Progenitor cell of endocrine pancreas (in vitro differentiated cells): ENCODE measurements at regions not wholly inside any gene's neighbourhood (a gene's known extent, or its start where the extent isn't known, plus 50 kb on each side); places are given as distances from the start of the nearest gene placed in this dataset.

ENCODE experiments used
- DNase-seq: peaks from one replicate; pipeline ENCODE4 v3.0.0; 2021; ENCODE audit warnings: low spot score; ENCODE audit not compliant: unreplicated experiment
- H3K27ac Mint-ChIP-seq: 2 replicates; pipeline ENCODE4 v1.8.0; 2021; ENCODE audit warnings: mild to moderate bottlenecking, moderate library complexity, mixed read lengths
- H3K27me3 Mint-ChIP-seq: 2 replicates; pipeline ENCODE4 v1.8.0; 2021; ENCODE audit warnings: mixed read lengths
- H3K36me3 Mint-ChIP-seq: 2 replicates; pipeline ENCODE4 v1.8.0; 2022; ENCODE audit warnings: mixed read lengths; ENCODE audit not compliant: insufficient read depth
- H3K4me1 Mint-ChIP-seq: 2 replicates; pipeline ENCODE4 v1.8.0; 2021; ENCODE audit warnings: low read depth, mixed read lengths
- H3K4me3 Mint-ChIP-seq: 2 replicates; pipeline ENCODE4 v1.8.0; 2021; ENCODE audit warnings: low read depth, mild to moderate bottlenecking, moderate library complexity, mixed read lengths
- H3K9me3 Mint-ChIP-seq: 2 replicates; pipeline ENCODE4 v1.8.0; 2021; ENCODE audit warnings: low read depth, mixed read lengths
- TF ChIP-seq, protein P1 (sequence below): fragments of 200-600 bp; sonication (generic); IDR thresholded peaks from one replicate; pipeline ENCODE4 v1.5.0; 2021; ENCODE audit warnings: antibody characterized with exemption, mild to moderate bottlenecking; ENCODE audit not compliant: unreplicated experiment

GRCh38 chr1:87941337-87941946 lies 612.8 kb downstream of the LMO4 start:
- no peaks in the 10 kb centered on the region for H3K4me1 Mint-ChIP-seq

GRCh38 chr1:87942165-87942564 lies 613.5 kb downstream of the LMO4 start:
- Mint-ChIP-seq H3K36me3 (no peaks in the 10 kb centered on the region), H3K4me1 (no peaks in the 10 kb centered on the region), H3K27ac (no peak overlapping the region), H3K9me3 (no peaks in the 10 kb centered on the region), H3K4me3 (no peak overlapping the region), H3K27me3 (peaks cover 2% of the 10 kb centered on the region)
- TF ChIP-seq, protein P1, sequence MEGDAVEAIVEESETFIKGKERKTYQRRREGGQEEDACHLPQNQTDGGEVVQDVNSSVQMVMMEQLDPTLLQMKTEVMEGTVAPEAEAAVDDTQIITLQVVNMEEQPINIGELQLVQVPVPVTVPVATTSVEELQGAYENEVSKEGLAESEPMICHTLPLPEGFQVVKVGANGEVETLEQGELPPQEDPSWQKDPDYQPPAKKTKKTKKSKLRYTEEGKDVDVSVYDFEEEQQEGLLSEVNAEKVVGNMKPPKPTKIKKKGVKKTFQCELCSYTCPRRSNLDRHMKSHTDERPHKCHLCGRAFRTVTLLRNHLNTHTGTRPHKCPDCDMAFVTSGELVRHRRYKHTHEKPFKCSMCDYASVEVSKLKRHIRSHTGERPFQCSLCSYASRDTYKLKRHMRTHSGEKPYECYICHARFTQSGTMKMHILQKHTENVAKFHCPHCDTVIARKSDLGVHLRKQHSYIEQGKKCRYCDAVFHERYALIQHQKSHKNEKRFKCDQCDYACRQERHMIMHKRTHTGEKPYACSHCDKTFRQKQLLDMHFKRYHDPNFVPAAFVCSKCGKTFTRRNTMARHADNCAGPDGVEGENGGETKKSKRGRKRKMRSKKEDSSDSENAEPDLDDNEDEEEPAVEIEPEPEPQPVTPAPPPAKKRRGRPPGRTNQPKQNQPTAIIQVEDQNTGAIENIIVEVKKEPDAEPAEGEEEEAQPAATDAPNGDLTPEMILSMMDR: no peak
- no peak for DNase-seq

More at GRCh38 chr1:87941337-87941946, 612.8 kb downstream of the LMO4 start:
- Mint-ChIP-seq H3K9me3 (no peaks in the 10 kb centered on the region), H3K36me3 (no peaks in the 10 kb centered on the region), H3K4me3 (no peak overlapping the region), H3K27ac (no peak overlapping the region), H3K27me3 (peaks cover 4% of the 10 kb centered on the region)
- DNase-seq: no peak
- TF ChIP-seq, protein P1: no peak

DNA sequence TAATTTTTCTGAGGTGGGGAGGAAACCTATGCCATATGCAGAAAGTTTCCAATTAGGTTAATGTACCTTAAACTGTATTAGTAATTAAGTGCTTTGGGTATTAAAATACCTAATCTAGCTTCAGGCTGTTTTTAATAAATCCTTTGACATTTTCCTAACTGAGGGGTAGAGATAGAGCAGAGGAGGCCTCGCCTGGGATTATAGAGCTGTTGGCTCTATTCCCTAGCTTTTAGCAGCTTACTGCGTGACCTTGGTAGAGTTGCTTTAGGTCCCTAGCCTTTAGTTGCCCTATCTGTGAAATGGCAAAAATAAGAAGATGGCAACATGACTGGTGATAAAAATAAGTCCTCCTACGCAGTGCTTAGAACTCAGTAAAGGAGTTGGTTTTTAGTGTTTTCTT lies 621.0 kb downstream of the LMO4 start:
- TF ChIP-seq, protein P1: no peak
- Mint-ChIP-seq H3K27me3 (peaks cover 11% of the 10 kb centered on the region), H3K4me3 (no peak overlapping the region), H3K27ac (no peak overlapping the region), H3K9me3 (no peaks in the 10 kb centered on the region), H3K4me1 (no peaks in the 10 kb centered on the region), H3K36me3 (no peaks in the 10 kb centered on the region)
- DNase-seq: no peak

DNA sequence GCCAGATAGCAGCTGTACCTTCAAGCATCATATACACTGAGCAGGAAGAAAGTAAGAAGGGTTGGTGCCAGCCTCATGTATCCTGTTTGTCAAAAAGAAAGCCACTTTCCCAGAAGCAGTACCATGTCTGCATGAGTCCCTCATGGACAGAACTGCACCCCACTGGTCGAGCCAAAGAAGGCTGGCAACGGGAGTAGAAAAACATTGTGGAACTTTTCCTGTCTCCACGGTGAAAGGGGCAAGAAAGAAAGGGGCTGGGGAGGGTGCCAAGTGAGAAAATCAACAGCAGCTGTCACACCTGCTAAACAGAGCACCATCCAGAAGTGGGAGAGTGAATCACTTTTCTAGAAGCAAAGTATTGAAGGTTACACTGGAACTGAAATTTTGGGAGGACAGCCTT lies 621.7 kb downstream of the LMO4 start:
- no peak overlapping the region for H3K4me3 Mint-ChIP-seq
- H3K36me3 Mint-ChIP-seq: no peaks in the 10 kb centered on the region
- no peaks in the 10 kb centered on the region for H3K4me1 Mint-ChIP-seq
- H3K27ac Mint-ChIP-seq: no peak overlapping the region
- TF ChIP-seq, protein P1: no peak
- DNase-seq: no peak
- H3K27me3 Mint-ChIP-seq: peaks cover 11% of the 10 kb centered on the region
- H3K9me3 Mint-ChIP-seq: no peaks in the 10 kb centered on the region

DNA sequence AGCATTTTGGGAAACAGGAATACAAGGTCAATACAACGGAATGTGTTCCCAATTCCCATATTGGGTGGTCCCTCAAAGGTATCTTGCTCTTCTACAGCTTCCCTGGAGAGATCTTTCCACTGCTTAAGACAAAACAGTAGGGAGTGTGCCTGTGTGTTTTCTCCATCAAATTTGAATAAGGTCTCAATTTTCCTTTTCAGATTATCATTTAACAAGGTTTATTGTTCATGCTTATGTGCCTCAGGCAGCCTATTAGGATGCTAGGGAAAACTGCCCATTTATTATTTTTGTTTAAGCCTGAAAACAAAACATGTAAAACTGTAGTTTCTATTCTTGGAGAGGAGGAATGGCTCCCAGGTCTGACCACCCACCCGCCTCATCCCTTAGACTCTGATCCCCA lies 622.7 kb downstream of the LMO4 start:
- no peaks in the 10 kb centered on the region for H3K36me3 Mint-ChIP-seq
- no peaks in the 10 kb centered on the region for H3K9me3 Mint-ChIP-seq
- TF ChIP-seq, protein P1: no peak
- no peak overlapping the region for H3K27ac Mint-ChIP-seq
- H3K4me1 Mint-ChIP-seq: peaks cover 3% of the 10 kb centered on the region
- peaks cover 14% of the 10 kb centered on the region for H3K27me3 Mint-ChIP-seq
- no peak for DNase-seq
- no peak overlapping the region for H3K4me3 Mint-ChIP-seq
